ENCODE measurements at regions not wholly inside any gene's neighbourhood (a gene's known extent, or its start where the extent isn't known, plus 50 kb on each side); places are given as distances from the start of the nearest gene placed in this dataset.

GRCh38 chr12:105980085-105980484 is 158.7 kb downstream of the NUAK1 start:
- intact Hi-C loops (cut with DNase I), result no loop called here
- no peak for DNase-seq
- no peak for TF ChIP-seq CTCF (IDR thresholded peaks at IDR 0.05)
- Histone ChIP-seq H3K4me3 (no peak overlapping the region), H3K27ac (no peak overlapping the region), H3K4me1 (no peaks in the 10 kb centered on the region), H3K9ac (ENCODE audit: low read depth in 2 of 2, low read length in 2 of 2) (no peak overlapping the region), H3K27me3 (no peaks in the 10 kb centered on the region), H3K36me3 (no peaks in the 10 kb centered on the region), H3K9me3 (no peaks in the 10 kb centered on the region)

- TF ChIP-seq CTCF (IDR thresholded peaks at IDR 0.05), result no peak
- Histone ChIP-seq H3K9me3 (no peaks in the 10 kb centered on the region), H3K36me3 (no peaks in the 10 kb centered on the region), H3K4me1 (no peaks in the 10 kb centered on the region), H3K27ac (no peak overlapping the region), H3K4me3 (no peak overlapping the region), H3K27me3 (no peaks in the 10 kb centered on the region), H3K9ac (ENCODE audit: low read depth in 2 of 2, low read length in 2 of 2) (no peak overlapping the region)
- intact Hi-C loops (cut with DNase I), result no loop called here
- no peak for DNase-seq
These were observed 158.2 kb downstream of the NUAK1 start for GRCh38 chr12:105980533-105980932.

GRCh38 chr12:105982022-105982421 is 156.7 kb downstream of the NUAK1 start:
- Histone ChIP-seq H3K4me3 (no peak overlapping the region), H3K9me3 (no peaks in the 10 kb centered on the region), H3K36me3 (no peaks in the 10 kb centered on the region), H3K4me1 (no peaks in the 10 kb centered on the region), H3K27me3 (no peaks in the 10 kb centered on the region), H3K27ac (no peak overlapping the region), H3K9ac (ENCODE audit: low read depth in 2 of 2, low read length in 2 of 2) (no peak overlapping the region)
- intact Hi-C loops (cut with DNase I), result no loop called here
- no peak for TF ChIP-seq CTCF (IDR thresholded peaks at IDR 0.05)
- DNase-seq, result no peak

GRCh38 chr12:105983622-105984320 is 155.0 kb downstream of the NUAK1 start:
- DNase-seq, result no peak
- H3K4me1 ChIP-seq, result no peaks in the 10 kb centered on the region
- no peak overlapping the region for H3K27ac ChIP-seq
- H3K9ac ChIP-seq (ENCODE audit: low read depth in 2 of 2, low read length in 2 of 2), result no peak overlapping the region
- no peaks in the 10 kb centered on the region for H3K27me3 ChIP-seq
- no peak for TF ChIP-seq CTCF (IDR thresholded peaks at IDR 0.05)
- intact Hi-C loops (cut with DNase I), result no loop called here
- H3K4me3 ChIP-seq, result no peak overlapping the region
- H3K36me3 ChIP-seq, result no peaks in the 10 kb centered on the region
- H3K9me3 ChIP-seq, result no peaks in the 10 kb centered on the region

GRCh38 chr12:105985383-105985782 is 153.4 kb downstream of the NUAK1 start:
- no peak overlapping the region for H3K9ac ChIP-seq (ENCODE audit: low read depth in 2 of 2, low read length in 2 of 2)
- no peak for TF ChIP-seq CTCF (IDR thresholded peaks at IDR 0.05)
- H3K9me3 ChIP-seq, result no peaks in the 10 kb centered on the region
- H3K36me3 ChIP-seq, result no peaks in the 10 kb centered on the region
- H3K27me3 ChIP-seq, result no peaks in the 10 kb centered on the region
- no peak overlapping the region for H3K4me3 ChIP-seq
- no peak overlapping the region for H3K27ac ChIP-seq
- H3K4me1 ChIP-seq, result no peaks in the 10 kb centered on the region
- intact Hi-C loops (cut with DNase I), result no loop called here
- DNase-seq, result no peak

All from colonic mucosa (tissue), 4 donors.